ENCODE measurements at regions not wholly inside any gene's neighbourhood (a gene's known extent, or its start where the extent isn't known, plus 50 kb on each side); places are given as distances from the start of the nearest gene placed in this dataset.

DNA sequence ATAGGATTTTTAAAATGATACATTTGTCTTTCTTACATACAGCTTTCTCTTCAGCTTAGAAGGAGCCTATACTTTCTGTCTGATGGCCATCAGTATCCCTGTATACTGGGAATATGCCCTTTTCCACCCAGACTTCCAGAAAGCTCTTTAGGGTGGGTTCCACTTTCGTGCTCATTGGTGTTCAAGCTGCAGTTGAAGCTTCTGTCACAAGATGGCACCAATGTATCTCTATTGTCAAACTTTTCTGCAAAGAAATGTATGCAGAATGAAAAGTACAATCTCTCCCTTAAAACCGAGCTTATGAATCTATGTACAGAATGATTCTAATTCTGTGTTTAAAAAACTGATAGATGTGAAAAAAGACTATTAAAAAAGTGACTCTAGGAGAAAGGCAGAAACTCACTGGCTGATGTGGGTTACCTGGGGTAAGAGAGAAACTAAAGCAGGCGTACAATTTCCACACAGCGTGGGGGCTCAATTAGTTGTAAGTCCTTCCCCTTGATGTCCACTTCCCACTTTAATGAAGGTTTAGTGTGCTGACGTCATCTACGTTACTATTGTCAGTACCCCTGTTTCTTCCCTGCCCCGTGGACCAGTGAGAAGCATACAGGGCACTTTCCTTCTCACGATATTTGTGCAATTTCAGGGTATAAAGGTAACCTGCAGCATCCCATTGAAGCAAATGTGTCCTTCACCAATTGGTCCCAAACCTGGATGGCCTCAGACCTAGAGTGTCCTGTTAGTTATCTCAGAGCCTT is 57.3 kb upstream of the TCEAL2 start:
- peak; percentile 9 for DNase-seq (ENCODE audit: low read depth)

DNA sequence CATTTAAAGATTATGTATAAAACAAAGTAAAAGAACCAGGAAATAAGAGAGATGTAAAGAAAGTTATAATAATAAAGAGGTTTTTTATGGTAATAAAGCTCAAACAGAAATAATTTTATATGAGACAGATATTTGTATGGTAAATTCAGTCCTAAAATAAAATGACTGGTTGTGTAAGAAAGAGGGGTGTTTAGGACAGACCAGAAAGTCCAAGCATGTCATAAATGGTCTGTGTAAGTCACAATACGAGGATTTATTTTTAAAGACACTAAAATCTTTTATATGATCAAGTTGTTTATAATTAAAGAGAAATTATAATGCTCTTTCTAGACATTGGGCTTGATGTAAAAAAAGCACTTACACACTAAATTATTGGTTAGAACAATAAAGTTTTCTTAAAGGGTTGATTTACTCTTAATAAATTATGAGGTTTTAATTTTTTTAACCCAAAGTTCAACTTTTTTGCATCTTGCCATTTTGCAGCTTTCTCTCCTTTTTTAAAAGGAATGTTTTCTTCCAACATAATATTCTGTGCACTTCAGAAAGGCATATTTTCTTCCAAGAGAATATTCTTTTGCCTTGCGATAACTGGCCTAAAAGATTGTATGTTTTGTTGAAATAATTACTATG is 61.9 kb upstream of the TCEAL2 start:
- no peak for DNase-seq (ENCODE audit: low read depth)

DNA sequence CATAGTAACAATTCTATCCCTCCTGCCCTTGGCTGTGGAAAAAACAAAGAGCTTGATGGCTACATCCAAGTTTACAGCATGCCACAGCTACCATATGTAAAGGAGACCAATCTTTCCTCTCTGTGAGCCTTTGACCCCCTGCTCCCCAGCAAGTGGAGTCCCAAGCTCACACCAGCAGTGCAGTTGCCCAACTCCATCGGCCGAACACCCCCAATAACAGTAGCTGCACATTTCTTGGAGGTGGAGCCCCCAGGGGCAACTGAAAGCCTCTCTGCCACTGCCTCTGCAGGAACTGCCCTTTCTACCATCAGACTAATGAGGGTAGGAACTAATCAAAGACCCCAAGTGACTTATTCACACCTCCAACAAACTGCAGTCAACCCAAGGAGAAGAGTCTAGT is 81.0 kb upstream of the TCEAL2 start:
- DNase-seq (ENCODE audit: low read depth) = no peak

DNA sequence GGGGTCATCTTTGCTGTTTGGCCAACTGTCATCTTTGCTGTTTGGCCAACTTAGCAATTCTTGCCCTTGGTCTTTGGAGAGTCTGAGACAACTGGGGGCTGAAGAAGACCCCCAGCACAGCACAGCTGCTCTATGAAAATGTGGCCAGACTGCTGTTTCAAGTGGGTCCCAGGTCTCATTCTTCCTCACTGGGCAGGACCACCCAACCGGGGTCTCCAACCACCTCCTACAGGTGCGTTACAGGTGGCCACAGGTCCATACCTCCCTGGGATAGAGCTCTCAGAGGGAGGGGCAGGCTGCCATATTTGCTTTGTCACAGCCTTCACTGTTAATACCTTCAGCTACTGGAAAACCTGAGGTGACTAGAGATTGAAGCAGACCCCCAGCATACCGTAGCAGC is 82.1 kb upstream of the TCEAL2 start:
- no peak for DNase-seq (ENCODE audit: low read depth)

DNA sequence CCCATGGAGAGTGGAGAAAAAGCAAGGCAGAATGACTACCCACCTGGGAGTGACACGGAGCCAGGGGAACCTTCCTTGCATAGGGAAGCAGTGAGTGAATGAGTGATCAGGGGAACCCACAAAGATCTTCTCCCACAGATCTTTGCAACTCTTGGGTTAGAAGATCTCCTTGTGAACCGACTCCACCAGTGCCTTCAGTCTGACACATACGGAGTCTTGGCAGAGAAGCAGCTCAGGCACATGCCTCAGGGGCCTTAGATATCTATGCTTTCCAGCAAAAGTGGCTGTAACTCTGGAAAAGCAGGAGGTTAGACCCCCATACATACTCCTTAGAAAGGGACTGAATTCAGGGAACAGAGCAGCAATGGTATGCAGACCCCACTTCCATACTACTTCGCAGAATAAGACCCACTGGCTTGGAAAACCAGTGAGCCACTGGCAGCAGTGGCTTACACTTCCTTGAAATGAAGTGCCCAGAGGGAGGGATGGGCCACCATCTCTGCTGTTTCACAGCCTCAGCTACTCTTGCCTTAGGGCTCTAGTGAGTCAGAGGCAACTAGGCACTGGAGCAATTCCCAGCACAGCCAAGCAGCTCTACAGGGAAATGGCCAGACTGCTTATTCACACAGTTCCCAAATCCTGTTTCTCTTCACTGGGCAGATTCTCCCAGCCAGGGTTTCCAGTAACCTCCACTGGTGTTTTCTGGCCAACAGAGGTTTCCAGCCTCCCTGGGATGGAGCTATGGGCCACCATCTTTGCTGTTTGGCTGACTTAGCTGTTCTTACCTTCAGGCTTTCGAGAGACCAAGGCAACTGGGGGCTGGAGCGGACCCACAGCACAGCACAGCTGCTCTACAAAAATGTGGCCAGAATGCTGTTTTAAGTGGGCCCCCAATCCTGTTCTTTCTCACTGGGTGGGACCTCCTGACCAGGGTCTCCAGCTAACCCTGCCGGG is 82.8 kb upstream of the TCEAL2 start:
- DNase-seq (ENCODE audit: low read depth) = peak; percentile 56

DNA sequence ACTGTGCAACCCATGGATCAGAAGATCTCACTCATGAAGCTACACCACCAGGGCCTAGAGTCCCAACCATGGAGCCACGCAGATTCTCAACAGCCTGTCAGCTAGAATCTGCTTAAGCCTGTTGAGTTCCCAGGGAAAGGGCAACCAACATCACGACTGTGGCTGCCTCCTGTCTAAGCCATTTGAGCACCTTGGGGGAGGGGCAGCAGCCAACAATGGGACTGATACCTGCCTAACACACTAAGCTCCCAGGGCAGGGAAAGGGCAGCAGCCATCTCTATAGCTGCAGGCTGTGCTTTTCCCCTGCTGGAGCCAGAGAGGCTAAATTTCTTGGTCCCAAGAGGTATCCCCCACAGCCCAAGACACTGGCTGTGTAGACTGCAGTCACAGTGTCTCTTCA is 96.5 kb upstream of the TCEAL2 start:
- DNase-seq (ENCODE audit: low read depth) = no peak

DNA sequence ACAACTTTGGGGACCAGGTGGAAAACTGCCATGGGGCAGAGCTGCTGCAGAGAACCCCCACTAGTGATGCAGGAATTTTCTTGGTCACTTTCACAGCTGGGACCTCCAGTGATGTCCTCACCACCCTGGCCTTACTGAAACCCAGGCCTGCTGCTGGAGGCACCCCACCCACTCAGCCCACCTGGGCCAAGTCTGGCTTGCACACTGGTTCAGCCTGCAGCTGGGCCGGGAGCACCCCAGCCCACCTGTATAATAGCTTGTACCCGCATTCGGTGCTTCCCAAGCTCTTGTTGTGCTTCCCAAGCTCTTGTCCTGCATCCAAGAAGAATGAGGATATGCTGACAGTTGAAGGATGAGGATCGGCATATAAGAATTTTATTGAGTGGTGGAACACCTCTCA is 86.4 kb upstream of the ZMAT1 start:
- DNase-seq (ENCODE audit: low read depth) = no peak

DNA sequence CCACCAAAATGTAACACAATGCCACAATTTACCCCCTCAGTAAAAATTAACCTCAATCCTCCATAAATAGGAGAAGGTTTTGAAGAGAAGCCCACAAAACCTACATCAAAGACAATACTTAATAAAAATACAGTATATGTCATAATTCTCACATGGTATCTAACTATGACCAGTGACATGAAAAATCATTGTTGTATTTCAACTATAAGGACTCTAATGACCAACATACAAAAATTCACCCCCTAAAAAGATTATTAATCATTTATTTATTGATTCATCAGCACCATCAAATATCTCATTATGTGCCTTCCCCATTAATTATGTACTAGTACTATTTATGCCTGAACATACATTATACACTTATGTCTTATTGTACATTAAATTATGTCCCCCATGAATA is 77.1 kb upstream of the ZMAT1 start:
- no peak for DNase-seq (ENCODE audit: low read depth)

DNA sequence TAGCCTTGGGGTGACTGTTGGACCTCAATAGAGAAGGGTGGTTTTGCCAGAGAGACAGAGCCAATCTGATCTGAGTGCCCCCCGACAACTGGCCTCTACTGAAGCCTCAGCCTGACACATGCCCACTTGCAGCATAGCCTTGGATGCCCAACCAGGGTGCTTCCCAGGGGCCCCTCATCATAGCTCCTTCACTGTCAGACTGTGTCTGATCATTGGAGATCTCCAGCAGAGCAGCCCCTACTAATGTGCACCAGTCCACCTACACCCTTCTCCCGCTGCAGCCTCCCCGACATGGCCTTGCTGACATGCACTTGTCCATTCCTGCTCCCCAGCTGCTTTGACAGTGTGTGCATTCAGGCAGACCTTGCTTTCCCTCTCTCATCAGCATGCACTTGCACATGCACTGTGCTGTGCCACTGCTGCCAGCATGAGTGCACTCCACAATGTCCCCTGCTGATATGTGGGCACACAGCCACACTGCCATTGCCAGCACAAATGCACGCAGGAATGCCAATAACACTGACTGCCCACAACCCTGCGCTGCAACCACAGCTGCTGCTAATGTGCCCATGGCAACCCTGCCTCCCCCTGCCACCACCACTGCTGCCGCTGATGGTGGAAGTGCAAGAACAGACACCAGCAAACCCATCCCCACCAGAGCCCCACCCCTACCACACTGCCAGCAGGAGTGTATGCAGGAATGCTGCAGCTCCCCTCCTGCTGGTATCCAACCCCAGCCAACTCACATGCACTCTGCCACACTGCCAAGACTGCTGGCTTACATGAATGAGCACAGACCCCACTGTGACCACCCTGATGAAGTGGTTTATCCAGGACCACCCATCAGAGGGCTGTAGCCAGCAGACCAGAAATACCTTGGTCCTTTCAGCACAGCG is 68.1 kb upstream of the ZMAT1 start:
- DNase-seq (ENCODE audit: low read depth) = no peak

DNA sequence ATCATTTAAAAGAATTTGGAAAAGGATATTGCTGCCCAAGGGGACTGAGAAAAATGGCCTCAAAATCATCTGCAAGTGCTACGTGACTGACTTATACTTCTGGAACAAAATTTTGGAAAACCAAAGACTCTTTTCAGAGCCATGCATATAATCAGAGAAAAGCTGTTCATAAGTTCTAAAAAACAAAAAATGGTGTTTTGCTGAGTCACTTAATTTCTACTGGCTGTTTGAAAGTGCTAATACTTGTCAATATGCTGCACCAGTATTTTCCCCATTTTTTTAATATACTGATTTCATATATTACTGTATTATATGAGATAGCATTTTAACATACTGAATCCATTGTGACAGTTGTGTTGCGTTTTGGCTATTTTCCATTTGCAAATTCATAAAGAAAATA is 61.5 kb upstream of the ZMAT1 start:
- no peak for DNase-seq (ENCODE audit: low read depth)

DNA sequence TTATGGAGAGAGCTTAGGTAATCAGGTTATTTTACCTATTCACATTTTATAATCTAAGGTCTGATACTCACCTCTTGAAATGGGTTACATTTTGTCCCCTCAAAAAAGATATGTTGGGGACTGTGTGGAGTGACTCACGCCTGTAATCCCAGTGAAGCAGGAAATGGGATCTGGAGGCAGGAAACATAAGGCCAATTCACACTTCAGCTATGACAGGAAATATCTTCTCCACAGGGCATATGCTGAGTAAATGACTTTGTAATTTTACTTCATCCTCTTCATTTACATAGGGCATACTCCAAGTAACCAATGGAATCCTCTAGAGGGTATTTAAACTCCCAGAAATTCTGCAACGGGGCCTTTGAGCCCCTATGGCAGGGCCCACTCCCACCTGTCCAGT is 54.8 kb upstream of the ZMAT1 start:
- no peak for DNase-seq (ENCODE audit: low read depth)

Data from GM04504 (cell line).